SU-DHL-6 (cell line): ENCODE measurements at regions not wholly inside any gene's neighbourhood (a gene's known extent, or its start where the extent isn't known, plus 50 kb on each side); places are given as distances from the start of the nearest gene placed in this dataset.

Experiments
- EZH2phosphoT487 ChIP-seq: fragments of 200-600 bp; sonication (generic), shearing (Covaris generic); conservative IDR thresholded peaks from 2 replicates; pipeline ENCODE4 v1.6.1; 2018; ENCODE audit warnings: mild to moderate bottlenecking, antibody characterized with exemption, low read length, moderate library complexity, mixed read lengths
- TF ChIP-seq, protein P1 (sequence below): fragments of 200-600 bp; sonication (generic); IDR thresholded peaks from one replicate; pipeline ENCODE4 v1.5.1; 2017; ENCODE audit warnings: antibody characterized with exemption, mild to moderate bottlenecking, low read length, moderate library complexity; ENCODE audit not compliant: insufficient read depth, poor library complexity, severe bottlenecking

DNA sequence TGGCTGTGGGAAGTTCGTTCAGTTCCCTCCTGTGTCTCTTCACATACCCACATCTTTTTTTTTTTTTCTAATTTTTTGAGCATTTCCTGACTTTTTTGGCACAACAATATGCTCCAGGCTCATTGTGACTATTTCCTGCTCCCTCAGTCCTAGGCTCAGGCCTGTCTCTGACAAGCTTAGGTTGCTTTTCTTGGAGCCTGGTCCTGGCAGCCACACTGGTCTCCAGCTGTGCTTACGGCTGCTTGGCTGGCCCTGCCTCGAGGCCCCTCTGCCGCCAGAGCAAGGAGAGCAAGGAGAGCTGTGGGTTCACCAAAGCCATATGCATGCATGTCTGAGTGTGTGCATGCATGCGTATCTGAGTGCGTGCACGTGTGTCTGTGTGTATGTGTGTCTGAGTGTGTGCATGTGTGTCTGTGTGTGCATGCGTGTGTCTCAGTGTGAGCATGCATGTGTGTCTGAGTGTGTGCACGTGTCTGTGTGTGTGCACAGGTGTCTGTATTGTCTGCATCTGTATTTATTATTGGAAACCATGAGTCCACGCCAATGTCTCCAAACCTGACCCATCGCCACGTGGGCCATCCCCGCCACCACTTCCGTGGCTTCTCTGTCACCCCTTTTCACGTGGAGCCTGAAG lies 766.1 kb upstream of the SALL3 start:
- TF ChIP-seq, protein P1, sequence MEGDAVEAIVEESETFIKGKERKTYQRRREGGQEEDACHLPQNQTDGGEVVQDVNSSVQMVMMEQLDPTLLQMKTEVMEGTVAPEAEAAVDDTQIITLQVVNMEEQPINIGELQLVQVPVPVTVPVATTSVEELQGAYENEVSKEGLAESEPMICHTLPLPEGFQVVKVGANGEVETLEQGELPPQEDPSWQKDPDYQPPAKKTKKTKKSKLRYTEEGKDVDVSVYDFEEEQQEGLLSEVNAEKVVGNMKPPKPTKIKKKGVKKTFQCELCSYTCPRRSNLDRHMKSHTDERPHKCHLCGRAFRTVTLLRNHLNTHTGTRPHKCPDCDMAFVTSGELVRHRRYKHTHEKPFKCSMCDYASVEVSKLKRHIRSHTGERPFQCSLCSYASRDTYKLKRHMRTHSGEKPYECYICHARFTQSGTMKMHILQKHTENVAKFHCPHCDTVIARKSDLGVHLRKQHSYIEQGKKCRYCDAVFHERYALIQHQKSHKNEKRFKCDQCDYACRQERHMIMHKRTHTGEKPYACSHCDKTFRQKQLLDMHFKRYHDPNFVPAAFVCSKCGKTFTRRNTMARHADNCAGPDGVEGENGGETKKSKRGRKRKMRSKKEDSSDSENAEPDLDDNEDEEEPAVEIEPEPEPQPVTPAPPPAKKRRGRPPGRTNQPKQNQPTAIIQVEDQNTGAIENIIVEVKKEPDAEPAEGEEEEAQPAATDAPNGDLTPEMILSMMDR: no peak
- no peak for TF ChIP-seq EZH2phosphoT487
